ENCODE measurements at regions not wholly inside any gene's neighbourhood (a gene's known extent, or its start where the extent isn't known, plus 50 kb on each side); places are given as distances from the start of the nearest gene placed in this dataset.

DNA sequence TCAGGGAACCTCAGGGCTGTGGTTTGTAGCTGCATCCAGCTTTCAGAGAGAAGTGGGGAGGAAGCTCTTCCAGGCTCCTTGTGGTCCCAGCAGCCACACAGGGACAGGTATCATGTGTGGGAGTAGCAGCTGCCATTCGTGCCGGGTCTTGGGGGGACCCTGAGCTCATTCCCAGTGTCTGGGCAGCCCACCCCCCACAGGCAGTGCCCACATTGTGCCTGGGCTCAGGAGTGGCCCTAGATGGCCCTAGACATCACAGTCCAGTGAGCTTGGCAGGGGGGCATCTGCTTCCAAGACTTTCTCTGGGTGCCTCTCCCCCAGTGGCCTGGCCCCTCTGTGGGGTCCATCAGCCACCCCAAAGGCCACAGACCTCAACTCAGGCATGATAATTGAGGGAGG is 619.7 kb downstream of the BRD1 start:
- no peak for DNase-seq (ENCODE audit: low read depth)

DNA sequence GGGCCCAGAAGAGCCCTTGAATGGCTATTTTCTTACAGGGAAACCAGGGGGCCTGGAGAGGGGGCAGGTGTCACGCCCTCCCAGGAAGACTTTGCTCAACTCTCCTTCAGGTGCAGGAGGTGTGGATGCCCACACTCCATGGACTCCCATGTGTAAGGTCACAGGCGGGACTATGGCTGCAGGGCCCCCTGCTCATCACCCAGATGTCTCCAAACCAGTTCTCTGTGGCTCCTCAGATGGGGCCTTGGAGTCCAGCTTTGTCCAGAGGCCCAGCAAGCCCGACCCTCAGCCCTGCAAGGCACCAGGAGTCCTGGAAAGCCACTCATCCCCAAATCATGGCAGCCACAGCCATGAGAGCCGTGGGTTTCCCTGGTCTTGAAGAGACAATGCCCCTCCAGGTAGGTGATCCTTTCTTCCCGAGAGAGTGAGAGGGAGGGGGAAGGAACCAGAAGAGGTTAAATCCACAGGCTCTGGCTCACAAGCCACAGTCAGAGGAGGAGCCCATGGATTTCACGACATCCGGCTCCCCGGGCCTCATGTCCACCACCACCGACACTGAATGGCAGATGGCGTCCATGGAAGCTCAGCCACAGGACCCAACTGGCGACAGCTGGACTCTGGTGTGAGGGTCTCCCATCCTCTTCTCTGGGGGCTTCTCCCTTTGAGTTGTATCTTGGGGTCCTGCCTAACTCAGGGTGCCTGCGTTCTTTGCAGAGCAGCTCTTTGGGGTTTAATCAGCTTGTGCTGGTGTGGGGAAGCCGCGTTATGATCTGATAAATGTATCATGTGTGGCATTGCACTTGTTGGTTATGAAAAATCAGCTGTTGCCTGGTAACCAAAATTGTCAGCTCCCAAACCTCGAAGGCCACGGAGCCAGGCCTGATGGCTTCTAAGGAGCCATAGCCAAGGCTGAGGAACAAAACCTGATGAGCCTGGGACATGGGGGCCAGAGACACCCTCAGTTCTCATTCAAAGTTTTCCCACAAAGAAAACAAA is 620.4 kb downstream of the BRD1 start:
- no peak for DNase-seq (ENCODE audit: low read depth)

DNA sequence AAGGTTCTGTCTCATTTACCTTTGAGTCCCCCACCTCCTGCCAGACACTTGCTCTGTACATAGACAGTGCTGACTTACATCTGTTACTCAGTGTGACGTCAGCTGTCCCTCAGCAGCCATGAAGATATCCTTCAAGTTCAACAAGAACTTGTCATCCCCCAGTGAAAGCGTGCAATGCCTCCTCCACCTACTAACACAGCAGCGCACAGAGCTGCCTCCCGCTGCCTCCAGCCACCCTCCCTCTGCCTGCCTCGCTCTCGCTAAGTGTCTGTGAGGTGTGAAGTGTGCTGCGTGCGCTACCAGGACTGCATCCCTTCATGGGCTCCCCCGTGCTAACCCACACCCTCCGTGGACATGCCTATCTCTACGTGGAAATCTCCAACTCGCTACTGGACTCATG is 621.4 kb downstream of the BRD1 start:
- DNase-seq (ENCODE audit: low read depth): no peak

DNA sequence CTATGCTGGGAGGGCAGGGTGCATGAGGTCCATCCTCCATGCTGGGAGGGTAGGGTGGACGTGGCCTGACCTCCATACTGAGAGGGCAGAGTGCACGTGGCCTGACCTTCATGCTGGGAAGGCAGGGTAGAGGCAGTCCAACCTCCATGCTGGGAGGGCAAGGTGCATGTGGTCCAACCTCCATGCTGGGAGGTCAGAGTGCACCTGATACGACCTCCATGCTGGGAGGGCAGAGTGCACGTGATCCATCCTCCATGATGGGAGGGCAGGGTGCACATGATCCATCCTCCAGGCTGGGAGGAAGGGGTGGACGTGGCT is 622.2 kb downstream of the BRD1 start:
- DNase-seq (ENCODE audit: low read depth): no peak

DNA sequence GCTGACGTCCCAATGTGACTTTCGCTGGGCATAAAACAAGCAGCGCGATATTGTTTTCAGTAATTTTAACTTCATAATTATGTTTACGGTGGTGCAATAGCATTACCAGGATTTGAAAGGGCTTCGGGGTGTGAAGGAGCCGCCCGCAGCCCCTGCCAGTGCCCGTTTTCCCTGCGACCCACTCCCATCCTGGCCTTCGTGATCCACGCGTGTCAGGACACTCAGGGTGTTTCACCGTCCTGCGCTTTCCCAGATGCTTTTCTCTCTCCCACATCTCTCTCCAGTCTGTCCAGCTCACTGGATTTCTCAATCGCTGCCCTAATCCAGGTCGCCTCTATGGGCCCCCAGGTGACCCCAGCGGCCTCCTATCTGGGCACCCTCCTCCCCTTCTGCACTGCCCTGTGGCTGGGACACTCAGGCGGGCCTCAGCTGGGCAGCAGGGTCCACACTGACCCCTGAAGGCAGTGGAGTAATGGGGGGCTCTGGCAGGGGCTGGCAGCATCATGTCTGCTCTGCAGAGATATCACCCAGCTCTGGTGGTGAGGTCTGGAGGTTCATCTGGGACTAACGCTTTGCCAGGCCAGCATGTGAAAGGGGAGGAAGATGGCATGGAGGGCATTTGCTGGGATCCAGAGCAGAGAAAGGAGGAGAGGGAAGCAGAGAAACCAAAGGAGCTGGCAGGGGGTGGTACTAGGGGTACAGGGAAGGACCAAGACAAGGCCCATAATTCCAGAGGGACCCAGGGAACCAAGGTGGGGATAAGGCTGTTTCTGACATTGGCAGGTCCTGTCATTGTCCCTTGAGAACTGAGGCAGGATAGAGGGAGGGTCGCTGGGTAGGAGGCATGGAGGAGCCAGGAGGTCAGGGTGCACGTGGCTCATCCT is 622.8 kb downstream of the BRD1 start:
- no peak for DNase-seq (ENCODE audit: low read depth)

DNA sequence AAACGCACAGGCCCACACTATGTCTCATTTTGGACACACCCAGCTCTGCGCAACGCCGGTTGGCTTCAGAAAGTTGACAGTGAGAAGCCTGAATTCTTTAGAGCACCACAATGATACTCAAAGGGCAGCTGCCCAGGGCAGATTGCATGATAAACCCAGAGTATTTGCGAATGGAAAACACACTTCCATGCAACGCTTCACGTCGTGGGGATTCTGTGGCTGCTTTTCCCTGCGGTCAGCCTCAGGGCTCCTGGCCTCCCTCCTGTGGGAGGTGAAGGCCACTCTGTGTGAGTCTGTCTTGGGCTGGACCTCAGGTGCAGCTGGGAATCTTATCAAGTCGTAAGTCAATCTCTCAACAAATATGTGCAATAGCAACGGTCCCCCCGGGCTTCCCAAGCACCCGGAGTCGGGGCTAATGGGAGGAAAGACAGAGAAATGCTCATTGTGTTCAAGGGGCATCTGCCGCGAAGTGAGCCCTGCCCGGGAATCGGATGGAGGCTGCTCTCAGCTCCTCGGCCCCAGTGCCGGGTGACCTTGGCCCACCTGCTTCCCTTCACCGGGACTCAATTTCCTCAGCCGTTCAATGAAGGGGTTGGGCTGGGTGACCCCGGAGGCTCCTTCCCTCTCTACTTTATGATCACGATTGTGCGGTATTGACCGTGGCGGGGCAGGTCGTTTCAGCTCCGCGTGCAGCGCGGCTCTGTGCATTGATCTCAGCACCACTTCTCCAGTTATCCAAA is 623.6 kb downstream of the BRD1 start:
- DNase-seq (ENCODE audit: low read depth): no peak

DNA sequence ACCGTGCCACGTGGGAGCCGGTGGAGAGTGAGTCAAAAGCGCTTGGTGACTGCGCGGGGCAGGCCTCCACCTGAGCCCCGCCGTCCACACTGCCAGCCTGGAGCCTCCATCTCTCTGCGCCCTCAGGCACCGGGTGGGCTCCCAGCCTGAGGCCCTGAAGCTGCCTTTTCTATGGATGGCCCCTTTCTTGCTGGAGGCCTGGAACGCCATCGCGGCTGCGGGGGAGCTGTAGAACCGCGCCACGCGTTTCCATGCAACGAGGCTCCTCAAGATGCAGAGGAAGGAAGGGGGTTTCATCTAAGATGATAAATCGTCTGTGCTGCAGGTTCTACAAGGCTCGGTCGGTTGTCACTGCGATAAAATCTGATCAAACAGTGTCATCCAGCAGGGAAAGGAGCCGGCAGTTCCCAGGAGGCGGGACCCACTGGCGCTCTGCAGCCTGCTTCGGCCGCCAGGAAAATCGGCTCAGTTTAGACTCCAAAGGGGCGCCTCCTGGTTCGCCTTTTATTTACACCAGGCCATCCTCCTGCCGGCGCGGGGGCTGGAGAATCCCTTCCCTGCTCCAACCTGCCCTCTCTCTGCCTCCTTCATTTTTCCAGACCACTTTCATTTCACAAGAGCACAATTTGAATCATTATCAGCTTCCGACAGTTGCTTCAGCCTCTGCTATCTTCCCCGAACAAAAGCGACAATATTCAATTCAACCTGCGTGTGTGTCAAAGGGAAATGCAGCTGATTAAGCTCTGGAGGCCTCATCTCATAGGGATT is 624.4 kb downstream of the BRD1 start:
- no peak for DNase-seq (ENCODE audit: low read depth)

- no peak for DNase-seq (ENCODE audit: low read depth)
Measured at GRCh38 chr22:49202226-49202625, 625.4 kb downstream of the BRD1 start.

DNA sequence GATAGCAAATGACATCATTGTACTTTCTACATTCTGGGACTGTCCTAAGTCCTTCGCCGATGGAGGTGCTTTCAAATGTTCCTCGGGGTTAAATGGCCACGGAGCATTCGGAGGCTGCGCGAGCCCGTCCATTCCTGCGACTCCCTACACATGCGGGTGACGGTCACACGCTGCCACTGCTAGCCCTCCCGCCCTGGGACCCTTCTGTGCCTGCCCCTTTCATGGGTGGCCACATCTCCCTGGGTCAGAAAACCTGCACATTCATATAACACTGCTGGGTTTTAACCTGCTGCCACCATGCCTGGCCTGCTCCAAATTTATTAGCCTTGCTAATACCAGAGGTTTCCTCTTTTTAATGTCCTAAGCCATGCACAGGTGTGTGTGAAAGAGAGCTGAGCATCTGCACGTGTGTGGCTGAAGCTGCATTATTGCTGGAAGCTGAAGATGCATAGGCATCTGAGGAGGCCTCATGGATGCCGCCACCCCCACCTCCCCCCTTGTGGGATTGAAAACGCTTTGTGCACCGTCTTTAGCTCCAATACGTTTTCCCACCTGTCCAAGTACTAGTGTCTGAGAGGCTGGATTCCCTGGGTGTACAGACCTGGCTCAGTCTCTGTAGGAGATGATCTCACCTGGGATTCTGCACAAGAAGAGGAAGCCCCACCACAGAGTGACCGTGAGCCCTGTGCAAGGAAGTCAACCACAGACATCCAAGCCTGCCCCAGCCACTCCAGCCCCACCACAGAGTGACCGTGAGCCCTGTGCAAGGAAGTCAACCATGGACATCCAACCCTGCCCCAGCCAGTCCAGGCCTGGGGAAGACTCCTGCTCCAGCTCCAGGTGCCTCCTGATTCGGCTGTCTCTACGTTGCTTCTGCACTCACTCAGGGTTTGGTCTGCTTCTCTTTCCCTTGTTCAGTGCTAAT is 626.4 kb downstream of the BRD1 start:
- no peak for DNase-seq (ENCODE audit: low read depth)

DNA sequence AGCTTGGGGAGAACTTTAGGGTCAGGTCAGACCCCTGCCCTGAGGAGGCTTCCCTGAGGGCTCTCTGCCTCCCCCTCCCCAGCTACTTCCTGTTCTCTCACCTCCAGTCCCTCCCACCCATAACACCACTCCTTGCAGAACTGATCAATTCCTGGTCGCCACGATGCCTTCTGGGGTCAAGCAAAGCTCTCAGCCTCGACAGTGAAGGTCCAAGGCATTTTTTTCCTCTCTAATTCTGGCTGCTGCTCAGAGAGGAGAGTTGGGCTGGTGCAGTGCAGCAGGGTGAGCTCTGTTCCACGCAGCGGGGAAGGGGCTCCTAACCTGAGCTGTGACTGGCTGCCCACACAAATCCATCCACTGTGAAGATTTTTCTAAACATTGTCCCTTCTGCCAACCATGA is 628.4 kb downstream of the BRD1 start:
- DNase-seq (ENCODE audit: low read depth): no peak

GRCh38 chr22:49198705-49199084 is 629.0 kb downstream of the BRD1 start:
- DNase-seq (ENCODE audit: low read depth): no peak

DNA sequence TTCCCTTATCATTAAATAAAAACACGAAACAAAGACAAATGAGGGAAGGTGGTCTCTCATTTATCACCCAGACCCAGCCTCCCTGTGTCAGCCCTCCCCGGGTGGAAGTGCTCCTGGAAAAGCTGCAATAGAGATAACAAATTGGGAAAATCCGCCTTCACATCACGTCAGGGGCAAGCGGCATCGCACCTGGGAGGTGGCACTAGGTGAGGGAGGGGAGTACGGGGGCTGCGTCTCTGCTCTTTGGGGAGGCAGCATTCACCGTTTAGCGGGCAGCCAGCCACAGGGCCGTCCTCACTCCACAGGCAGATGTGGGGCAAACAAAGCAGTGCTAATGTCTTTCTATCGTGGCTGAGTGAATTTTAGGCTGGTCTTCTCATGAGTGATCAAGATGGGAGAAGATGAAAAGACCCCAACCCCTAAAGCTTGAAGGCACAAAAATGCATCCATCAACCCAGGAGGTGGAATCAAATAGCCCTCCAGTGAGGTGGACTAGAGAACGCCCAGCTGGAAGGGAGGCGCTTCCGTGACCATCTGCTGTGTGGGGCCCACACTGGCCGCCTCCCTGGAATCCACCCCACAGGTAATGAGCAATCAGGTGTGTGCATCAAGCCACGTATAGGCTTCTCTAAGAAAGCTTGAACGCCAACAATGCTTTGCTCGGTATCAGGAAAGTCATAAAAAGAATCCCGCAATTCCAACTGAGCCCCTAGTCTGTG is 629.5 kb downstream of the BRD1 start:
- DNase-seq (ENCODE audit: low read depth): no peak

- no peak for DNase-seq (ENCODE audit: low read depth)
Measured at GRCh38 chr22:49197505-49197904, 630.2 kb downstream of the BRD1 start.

- DNase-seq (ENCODE audit: low read depth): no peak
Measured at GRCh38 chr22:49196046-49196511, 631.6 kb downstream of the BRD1 start.

- no peak for DNase-seq (ENCODE audit: low read depth)
Measured at GRCh38 chr22:49195636-49196035, 632.0 kb downstream of the BRD1 start.

GRCh38 chr22:49193901-49194465 is 633.7 kb downstream of the BRD1 start:
- no peak for DNase-seq (ENCODE audit: low read depth)

DNA sequence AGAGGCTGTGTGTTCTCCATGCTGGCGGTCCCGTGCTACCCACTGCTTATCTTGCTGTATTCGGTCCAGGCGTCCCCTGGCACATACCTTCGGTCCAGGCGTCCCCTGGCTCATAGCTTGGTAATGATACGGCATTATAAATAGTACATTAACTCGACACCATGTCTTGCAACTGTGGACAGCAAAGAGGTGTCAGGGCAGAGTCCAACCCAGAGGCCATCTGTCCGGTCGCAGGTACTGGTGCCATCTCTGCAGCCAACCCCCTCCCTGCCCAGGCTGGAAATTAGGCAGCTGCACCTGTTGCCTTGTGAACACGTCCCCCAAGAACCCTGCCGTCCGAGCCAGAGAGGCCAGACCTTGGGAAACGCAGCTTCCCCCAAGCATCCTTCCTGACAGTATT is 634.3 kb downstream of the BRD1 start:
- no peak for DNase-seq (ENCODE audit: low read depth)

DNA sequence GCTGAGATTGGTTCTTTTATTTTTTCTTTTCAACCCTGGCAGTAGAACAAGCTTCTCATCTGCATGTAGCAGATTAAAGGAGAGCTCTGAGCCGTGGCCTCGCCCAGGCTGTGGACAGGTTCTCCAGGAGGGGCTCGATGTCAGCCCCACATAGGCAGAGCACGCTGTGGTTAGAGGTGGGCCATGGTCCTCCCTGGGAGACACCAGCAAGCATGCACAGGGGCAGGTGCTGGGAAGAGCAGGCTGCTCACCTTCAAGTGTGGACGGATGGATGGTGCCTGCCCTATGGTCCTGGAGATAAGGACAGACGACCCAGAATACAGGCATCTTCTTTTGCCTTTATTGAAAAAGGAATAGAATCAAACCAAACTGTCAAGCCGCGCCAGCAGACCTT is 634.8 kb downstream of the BRD1 start:
- DNase-seq (ENCODE audit: low read depth): no peak

DNA sequence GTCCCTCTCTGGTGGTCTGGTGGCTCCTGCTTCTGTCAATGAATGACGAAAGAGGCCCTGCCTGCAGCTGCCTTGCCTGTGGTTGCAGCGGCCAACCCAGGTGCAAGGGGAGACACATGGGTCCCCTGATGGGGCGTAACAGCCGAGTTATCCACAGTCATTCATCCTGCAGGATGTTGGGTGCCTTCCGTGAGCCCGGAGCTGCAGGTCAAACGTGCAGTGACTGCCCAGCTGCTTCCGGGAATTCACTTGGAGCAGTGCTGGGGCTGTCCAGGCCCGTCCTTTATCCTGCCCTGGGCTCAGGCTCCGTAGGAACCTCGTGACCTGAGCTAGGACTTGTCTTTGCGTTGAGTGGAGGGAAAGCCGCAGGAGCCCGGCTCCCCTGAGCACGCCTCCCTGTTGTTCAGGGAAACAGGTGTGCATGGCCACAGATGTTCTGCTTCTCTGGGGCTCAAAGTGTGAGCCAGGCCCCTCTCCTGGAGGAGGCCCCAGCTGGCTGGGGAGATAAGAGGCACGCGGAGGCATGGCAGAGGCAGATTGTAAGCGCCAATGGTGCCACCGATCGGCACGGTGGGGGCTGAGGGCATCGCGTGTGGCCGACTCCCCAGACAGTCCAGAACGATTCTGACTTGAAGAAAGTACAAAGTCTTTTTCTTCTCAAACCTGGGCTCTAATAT is 635.4 kb downstream of the BRD1 start:
- DNase-seq (ENCODE audit: low read depth): no peak
